CD4-positive, alpha-beta T cell (primary cell): ENCODE measurements at regions not wholly inside any gene's neighbourhood (a gene's known extent, or its start where the extent isn't known, plus 50 kb on each side); places are given as distances from the start of the nearest gene placed in this dataset.

Source experiments
- ATAC-seq: fragments of 200-7000 bp; cut with Tn5 transposase; one replicate; pipeline ENCODE4 v1.10.0; 2022; ENCODE audit warnings: mild to moderate bottlenecking; ENCODE audit not compliant: poor library complexity
- CTCF ChIA-PET: fragments of 350-600 bp; sonication (Branson Sonifier 250); formaldehyde crosslinking; loops from one replicate; lab custom pipeline; 2021; ENCODE audit warnings: antibody characterized with exemption, inconsistent platforms; lab: Charles Lee
- POLR2A ChIA-PET: fragments of 350-600 bp; sonication (Branson Sonifier 250); formaldehyde crosslinking; loops from one replicate; lab custom pipeline; 2021; ENCODE audit warnings: antibody characterized with exemption, inconsistent platforms; lab: Charles Lee
- DNase-seq, 14 experiments: peaks; one replicate each; pipeline ENCODE4 v3.0.0-alpha.2; 2013 to 2020; ENCODE audit warnings: mixed read lengths in 2 of 14
- H3K27ac ChIP-seq, 2 donors: one replicate each; pipeline versions ENCODE4 v1.5.1 to v1.7.0; 2013; ENCODE audit warnings: low read length in 2 of 2, low read depth in 1 of 2, mild to moderate bottlenecking in 1 of 2
- H3K27me3 ChIP-seq, 2 experiments: 1 replicate in 1 of 2; 2 replicates in 1 of 2; pipeline versions ENCODE4 v1.6.1 to v1.7.0; 2013; ENCODE audit warnings: low read length in 2 of 2, control low read depth in 1 of 2, mild to moderate bottlenecking in 1 of 2, moderate library complexity in 1 of 2; ENCODE audit not compliant: insufficient read depth in 2 of 2, control insufficient read depth in 1 of 2
- H3K36me3 ChIP-seq: one replicate; pipeline ENCODE4 v1.6.1; 2013; ENCODE audit warnings: low read length, control low read depth; ENCODE audit not compliant: insufficient read depth
- H3K4me1 ChIP-seq: one replicate; pipeline ENCODE4 v1.6.1; 2013; ENCODE audit warnings: low read length, control low read depth; ENCODE audit not compliant: insufficient read depth
- H3K4me3 ChIP-seq: one replicate; pipeline ENCODE4 v1.5.1; 2013; ENCODE audit warnings: mild to moderate bottlenecking, low read length, moderate library complexity
- H3K9me3 ChIP-seq, 2 experiments: 1 replicate in 1 of 2; 2 replicates in 1 of 2; pipeline versions ENCODE4 v1.6.1 to v1.7.0; 2013; ENCODE audit warnings: low read length in 2 of 2, mild to moderate bottlenecking in 2 of 2, control low read depth in 1 of 2, moderate library complexity in 1 of 2; ENCODE audit not compliant: control insufficient read depth in 1 of 2, insufficient read depth in 1 of 2
- H3K27ac Mint-ChIP-seq: one replicate; pipeline ENCODE4 v1.8.0; 2020; ENCODE audit warnings: mixed read lengths
- H3K27me3 Mint-ChIP-seq: one replicate; pipeline ENCODE4 v1.8.0; 2021; ENCODE audit warnings: mixed read lengths
- H3K36me3 Mint-ChIP-seq: one replicate; pipeline ENCODE4 v1.8.0; 2021; ENCODE audit warnings: low read depth, mixed read lengths
- H3K4me1 Mint-ChIP-seq: one replicate; pipeline ENCODE4 v1.8.0; 2021; ENCODE audit warnings: low read depth, mixed read lengths
- H3K4me3 Mint-ChIP-seq: one replicate; pipeline ENCODE4 v1.8.0; 2020; ENCODE audit warnings: mild to moderate bottlenecking, mixed read lengths
- H3K9me3 Mint-ChIP-seq: one replicate; pipeline ENCODE4 v1.8.0; 2020; ENCODE audit warnings: mixed read lengths
- intact Hi-C, 2 experiments: fragments of 100-400 bp; cut with DNase I in 1 of 2; cut with micrococcal nuclease in 1 of 2; formaldehyde crosslinking; loops; one replicate each; pipeline versions ENCODE4 v1.15.1 to v1.9.0; 2023 to 2025; cut with DNase I, micrococcal nuclease
- TF ChIP-seq, protein P1 (sequence below): fragments of 200-600 bp; IDR thresholded peaks from one replicate; pipeline ENCODE4 v1.8.0; 2022; ENCODE audit warnings: antibody characterized with exemption, mild to moderate bottlenecking

DNA sequence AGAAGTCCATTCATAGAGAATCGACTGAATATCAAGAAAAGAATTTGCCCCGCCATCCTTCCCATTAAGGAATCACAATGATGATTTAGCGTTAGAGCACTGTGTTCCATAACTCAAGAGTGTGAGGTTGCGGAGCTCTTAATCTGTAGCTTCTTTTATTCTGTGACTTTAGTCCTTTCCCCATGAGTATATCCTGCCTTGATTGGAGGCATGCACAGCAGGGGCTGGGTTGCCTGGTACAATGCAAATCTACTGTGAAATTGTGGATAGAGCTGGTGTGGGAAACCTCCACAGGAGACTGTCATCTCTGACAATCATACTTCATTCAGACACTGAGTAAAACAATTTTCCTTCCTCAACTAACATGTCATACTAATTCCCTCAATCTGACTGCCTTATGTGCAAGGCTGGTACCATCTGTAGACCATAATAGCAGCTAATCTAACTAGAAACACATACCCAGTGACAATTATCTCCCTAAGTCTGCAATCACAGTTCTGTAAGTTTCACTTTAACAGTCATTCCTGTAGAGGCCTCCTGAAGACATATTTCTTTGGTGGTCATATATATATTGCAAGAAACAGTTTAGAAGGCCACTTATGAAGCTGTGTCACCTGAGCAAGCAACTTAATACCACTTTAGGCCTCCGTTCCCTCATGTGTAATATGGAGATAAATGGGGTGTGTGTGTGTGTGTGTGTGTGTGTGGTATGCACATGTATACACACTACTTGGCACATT, 355.2 kb upstream of the FAM241A start:
- H3K36me3 ChIP-seq: no peaks in the 10 kb centered on the region
- H3K9me3 ChIP-seq: peaks cover 0 to 4% of the 10 kb centered on the region in 2 experiments
- H3K27me3 ChIP-seq: no peaks in the 10 kb centered on the region
- H3K27ac ChIP-seq: no peak overlapping the region
- H3K4me3 ChIP-seq: no peak overlapping the region
- Mint-ChIP-seq H3K9me3 (no peaks in the 10 kb centered on the region), H3K27me3 (peaks cover 9% of the 10 kb centered on the region), H3K27ac (no peak overlapping the region), H3K4me3 (no peak overlapping the region), H3K4me1 (no peaks in the 10 kb centered on the region), H3K36me3 (no peaks in the 10 kb centered on the region)
- ChIA-PET POLR2A (no interaction called here), CTCF (no interaction called here)
- DNase-seq (no peak), ATAC-seq (no peak)
- TF ChIP-seq, protein P1, sequence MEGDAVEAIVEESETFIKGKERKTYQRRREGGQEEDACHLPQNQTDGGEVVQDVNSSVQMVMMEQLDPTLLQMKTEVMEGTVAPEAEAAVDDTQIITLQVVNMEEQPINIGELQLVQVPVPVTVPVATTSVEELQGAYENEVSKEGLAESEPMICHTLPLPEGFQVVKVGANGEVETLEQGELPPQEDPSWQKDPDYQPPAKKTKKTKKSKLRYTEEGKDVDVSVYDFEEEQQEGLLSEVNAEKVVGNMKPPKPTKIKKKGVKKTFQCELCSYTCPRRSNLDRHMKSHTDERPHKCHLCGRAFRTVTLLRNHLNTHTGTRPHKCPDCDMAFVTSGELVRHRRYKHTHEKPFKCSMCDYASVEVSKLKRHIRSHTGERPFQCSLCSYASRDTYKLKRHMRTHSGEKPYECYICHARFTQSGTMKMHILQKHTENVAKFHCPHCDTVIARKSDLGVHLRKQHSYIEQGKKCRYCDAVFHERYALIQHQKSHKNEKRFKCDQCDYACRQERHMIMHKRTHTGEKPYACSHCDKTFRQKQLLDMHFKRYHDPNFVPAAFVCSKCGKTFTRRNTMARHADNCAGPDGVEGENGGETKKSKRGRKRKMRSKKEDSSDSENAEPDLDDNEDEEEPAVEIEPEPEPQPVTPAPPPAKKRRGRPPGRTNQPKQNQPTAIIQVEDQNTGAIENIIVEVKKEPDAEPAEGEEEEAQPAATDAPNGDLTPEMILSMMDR: no peak
- intact Hi-C loops: no loop called here
- no peaks in the 10 kb centered on the region for H3K4me1 ChIP-seq

DNA sequence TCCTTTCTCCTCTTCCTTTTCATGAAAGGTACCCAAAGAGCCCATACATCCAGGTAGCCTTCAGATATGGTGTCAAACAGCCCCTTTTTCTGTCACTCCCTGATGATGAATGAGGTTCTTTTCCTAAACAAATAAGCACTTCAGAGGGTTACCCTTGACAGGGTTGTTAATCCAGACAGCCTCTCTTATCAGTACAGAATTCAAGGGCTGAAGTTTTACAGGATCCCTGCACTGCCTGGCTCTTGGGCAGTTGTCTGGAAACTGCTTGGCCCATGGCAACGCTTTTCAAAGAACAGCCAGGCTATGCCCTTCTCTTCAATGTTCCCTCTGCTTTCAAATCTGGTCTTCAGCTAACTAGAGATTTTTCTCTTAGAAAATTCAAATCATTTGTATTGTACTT, 352.6 kb upstream of the FAM241A start:
- Mint-ChIP-seq H3K9me3 (peaks cover 2% of the 10 kb centered on the region), H3K27me3 (peaks cover 4% of the 10 kb centered on the region), H3K27ac (no peak overlapping the region), H3K36me3 (no peaks in the 10 kb centered on the region), H3K4me3 (no peak overlapping the region), H3K4me1 (no peaks in the 10 kb centered on the region)
- Histone ChIP-seq H3K9me3 (peaks cover 0 to 4% of the 10 kb centered on the region in 2 experiments), H3K4me3 (no peak overlapping the region), H3K27me3 (no peaks in the 10 kb centered on the region), H3K36me3 (no peaks in the 10 kb centered on the region), H3K4me1 (no peaks in the 10 kb centered on the region), H3K27ac (no peak overlapping the region)
- POLR2A ChIA-PET: no interaction called here
- no peak for DNase-seq
- CTCF ChIA-PET: no interaction called here
- TF ChIP-seq, protein P1: no peak
- ATAC-seq: no peak
- intact Hi-C loops: no loop called here

DNA sequence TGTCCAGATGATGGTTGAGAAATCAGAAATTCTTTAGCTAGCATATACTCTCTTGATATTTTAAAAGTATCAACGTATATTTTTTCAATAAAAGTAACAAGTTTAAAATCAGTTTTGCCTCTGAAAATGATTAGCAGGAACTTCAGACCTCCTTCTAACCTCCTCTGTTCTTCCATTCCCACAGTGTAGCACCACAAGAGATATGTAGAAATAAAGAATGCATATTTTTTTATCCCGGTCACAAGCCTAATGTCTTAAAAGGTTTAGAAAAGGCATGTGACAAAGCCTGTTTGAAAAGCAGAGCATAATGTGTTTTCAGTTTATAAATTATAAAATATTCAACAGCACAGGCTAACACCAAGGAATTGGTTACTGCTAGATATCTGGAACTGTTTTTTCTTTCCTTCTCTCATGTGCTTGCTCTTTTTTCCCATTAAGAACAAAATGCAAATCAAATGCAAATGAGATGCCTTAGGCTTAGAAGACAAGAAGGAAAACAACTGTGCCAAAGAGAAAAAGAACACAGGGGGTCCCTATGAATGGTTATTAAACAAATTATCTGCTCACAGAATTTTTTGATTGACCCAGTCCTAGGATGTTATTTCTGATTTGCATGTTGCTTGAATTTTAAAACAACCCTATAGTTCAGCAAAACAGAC, 351.7 kb upstream of the FAM241A start:
- Mint-ChIP-seq H3K9me3 (peaks cover 2% of the 10 kb centered on the region), H3K27ac (no peak overlapping the region), H3K4me3 (no peak overlapping the region), H3K4me1 (no peaks in the 10 kb centered on the region), H3K36me3 (no peaks in the 10 kb centered on the region), H3K27me3 (peaks cover 4% of the 10 kb centered on the region)
- no peak for DNase-seq
- no peaks in the 10 kb centered on the region for H3K27me3 ChIP-seq
- TF ChIP-seq, protein P1: no peak
- no peak overlapping the region for H3K4me3 ChIP-seq
- no peaks in the 10 kb centered on the region for H3K4me1 ChIP-seq
- H3K36me3 ChIP-seq: no peaks in the 10 kb centered on the region
- intact Hi-C loops: no loop called here
- H3K27ac ChIP-seq: no peak overlapping the region
- ChIA-PET POLR2A (no interaction called here), CTCF (no interaction called here)
- no peaks in the 10 kb centered on the region for H3K9me3 ChIP-seq
- no peak for ATAC-seq
